SU-DHL-6 (cell line): ENCODE measurements at regions not wholly inside any gene's neighbourhood (a gene's known extent, or its start where the extent isn't known, plus 50 kb on each side); places are given as distances from the start of the nearest gene placed in this dataset.

ENCODE experiments used
- EZH2phosphoT487 ChIP-seq: fragments of 200-600 bp; sonication (generic), shearing (Covaris generic); conservative IDR thresholded peaks from 2 replicates; pipeline ENCODE4 v1.6.1; 2018; ENCODE audit warnings: mild to moderate bottlenecking, antibody characterized with exemption, low read length, moderate library complexity, mixed read lengths
- TF ChIP-seq, protein P1 (sequence below): fragments of 200-600 bp; sonication (generic); IDR thresholded peaks from one replicate; pipeline ENCODE4 v1.5.1; 2017; ENCODE audit warnings: antibody characterized with exemption, mild to moderate bottlenecking, low read length, moderate library complexity; ENCODE audit not compliant: insufficient read depth, poor library complexity, severe bottlenecking

DNA sequence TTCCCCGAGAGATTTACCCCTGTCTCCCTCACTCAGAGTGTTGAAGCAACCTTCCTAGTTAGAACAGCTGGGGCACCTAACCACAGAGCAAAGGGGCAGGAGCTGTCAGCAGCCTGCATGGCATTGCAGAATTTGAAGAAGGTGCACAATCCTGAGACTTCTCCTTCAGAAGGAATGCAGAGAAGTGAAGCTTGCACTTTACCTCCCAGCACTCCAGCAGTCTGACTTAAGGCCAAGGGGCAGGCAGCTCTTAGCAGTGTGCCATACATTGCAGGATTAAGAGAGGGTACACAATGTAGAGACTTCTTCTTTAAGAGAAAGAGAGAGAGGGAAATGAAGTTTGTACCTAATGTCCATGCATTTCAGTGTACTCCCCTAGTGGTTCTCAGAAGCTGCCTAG lies 236.0 kb upstream of the FBXL7 start:
- TF ChIP-seq, protein P1, sequence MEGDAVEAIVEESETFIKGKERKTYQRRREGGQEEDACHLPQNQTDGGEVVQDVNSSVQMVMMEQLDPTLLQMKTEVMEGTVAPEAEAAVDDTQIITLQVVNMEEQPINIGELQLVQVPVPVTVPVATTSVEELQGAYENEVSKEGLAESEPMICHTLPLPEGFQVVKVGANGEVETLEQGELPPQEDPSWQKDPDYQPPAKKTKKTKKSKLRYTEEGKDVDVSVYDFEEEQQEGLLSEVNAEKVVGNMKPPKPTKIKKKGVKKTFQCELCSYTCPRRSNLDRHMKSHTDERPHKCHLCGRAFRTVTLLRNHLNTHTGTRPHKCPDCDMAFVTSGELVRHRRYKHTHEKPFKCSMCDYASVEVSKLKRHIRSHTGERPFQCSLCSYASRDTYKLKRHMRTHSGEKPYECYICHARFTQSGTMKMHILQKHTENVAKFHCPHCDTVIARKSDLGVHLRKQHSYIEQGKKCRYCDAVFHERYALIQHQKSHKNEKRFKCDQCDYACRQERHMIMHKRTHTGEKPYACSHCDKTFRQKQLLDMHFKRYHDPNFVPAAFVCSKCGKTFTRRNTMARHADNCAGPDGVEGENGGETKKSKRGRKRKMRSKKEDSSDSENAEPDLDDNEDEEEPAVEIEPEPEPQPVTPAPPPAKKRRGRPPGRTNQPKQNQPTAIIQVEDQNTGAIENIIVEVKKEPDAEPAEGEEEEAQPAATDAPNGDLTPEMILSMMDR, result no peak
- TF ChIP-seq EZH2phosphoT487, result no peak
